ENCODE measurements at regions not wholly inside any gene's neighbourhood (a gene's known extent, or its start where the extent isn't known, plus 50 kb on each side); places are given as distances from the start of the nearest gene placed in this dataset.

DNA sequence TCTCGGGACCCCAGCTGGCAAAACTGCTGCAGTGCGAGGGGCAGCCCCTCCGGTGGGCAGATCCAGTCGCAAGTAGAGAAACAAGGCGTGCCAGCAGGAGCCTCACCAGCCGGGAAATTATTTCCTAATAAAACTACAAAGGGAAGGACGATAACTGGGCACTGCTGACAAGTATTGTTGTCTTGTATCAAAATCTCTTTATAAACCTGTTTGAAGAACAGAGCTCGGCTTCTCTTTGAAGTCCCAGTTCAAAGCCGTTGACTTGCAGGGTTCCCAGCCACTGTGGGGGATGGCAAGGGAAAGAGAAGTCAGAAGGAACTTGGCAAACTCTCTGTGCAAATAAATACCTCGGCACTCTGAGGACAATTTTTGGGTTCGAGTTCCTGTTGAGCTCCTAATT, 504.5 kb downstream of the CD83 start (continued):
- TF ChIP-seq, protein P1, sequence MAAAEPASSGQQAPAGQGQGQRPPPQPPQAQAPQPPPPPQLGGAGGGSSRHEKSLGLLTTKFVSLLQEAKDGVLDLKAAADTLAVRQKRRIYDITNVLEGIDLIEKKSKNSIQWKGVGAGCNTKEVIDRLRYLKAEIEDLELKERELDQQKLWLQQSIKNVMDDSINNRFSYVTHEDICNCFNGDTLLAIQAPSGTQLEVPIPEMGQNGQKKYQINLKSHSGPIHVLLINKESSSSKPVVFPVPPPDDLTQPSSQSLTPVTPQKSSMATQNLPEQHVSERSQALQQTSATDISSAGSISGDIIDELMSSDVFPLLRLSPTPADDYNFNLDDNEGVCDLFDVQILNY (CRISPR knock-in tag; conservative IDR thresholded peaks at IDR 0.05), result no peak
- TF ChIP-seq MAFF (IDR thresholded peaks at IDR 0.05; ENCODE audit: low read depth, low read length) (no peak), THRA (CRISPR knock-in tag; IDR thresholded peaks at IDR 0.05; ENCODE audit: borderline replicate concordance) (peak; percentile 53; the same call in 1 of the 2 replicates), ZNF12 (CRISPR knock-in tag; IDR thresholded peaks at IDR 0.05) (no peak), ZNF766 (CRISPR knock-in tag; IDR thresholded peaks at IDR 0.05; ENCODE audit: borderline replicate concordance) (no peak), THAP11 (CRISPR knock-in tag; IDR thresholded peaks at IDR 0.05) (no peak), ZSCAN12 (CRISPR knock-in tag; IDR thresholded peaks at IDR 0.05) (no peak), PHF5A (CRISPR knock-in tag; IDR thresholded peaks at IDR 0.05; ENCODE audit: low read depth, unreplicated experiment) (no peak), ATF1 (CRISPR knock-in tag; IDR thresholded peaks at IDR 0.05) (no peak), ZNF770 (CRISPR knock-in tag; IDR thresholded peaks at IDR 0.05) (no peak), GATA4 (IDR thresholded peaks at IDR 0.05; ENCODE audit: borderline replicate concordance, low read depth) (no peak), ATF5 (CRISPR knock-in tag; IDR thresholded peaks at IDR 0.05; ENCODE audit: low read depth) (no peak), ZNF124 (CRISPR knock-in tag; IDR thresholded peaks at IDR 0.05) (no peak), HIC2 (CRISPR knock-in tag; IDR thresholded peaks at IDR 0.05; ENCODE audit: low read depth) (peak; percentile 76), ZXDC (CRISPR knock-in tag; IDR thresholded peaks at IDR 0.05) (no peak), FOXO1 (CRISPR knock-in tag; IDR thresholded peaks at IDR 0.05) (peak; percentile 8; the same call in 1 of the 2 replicates)
- TF ChIP-seq, protein P2, sequence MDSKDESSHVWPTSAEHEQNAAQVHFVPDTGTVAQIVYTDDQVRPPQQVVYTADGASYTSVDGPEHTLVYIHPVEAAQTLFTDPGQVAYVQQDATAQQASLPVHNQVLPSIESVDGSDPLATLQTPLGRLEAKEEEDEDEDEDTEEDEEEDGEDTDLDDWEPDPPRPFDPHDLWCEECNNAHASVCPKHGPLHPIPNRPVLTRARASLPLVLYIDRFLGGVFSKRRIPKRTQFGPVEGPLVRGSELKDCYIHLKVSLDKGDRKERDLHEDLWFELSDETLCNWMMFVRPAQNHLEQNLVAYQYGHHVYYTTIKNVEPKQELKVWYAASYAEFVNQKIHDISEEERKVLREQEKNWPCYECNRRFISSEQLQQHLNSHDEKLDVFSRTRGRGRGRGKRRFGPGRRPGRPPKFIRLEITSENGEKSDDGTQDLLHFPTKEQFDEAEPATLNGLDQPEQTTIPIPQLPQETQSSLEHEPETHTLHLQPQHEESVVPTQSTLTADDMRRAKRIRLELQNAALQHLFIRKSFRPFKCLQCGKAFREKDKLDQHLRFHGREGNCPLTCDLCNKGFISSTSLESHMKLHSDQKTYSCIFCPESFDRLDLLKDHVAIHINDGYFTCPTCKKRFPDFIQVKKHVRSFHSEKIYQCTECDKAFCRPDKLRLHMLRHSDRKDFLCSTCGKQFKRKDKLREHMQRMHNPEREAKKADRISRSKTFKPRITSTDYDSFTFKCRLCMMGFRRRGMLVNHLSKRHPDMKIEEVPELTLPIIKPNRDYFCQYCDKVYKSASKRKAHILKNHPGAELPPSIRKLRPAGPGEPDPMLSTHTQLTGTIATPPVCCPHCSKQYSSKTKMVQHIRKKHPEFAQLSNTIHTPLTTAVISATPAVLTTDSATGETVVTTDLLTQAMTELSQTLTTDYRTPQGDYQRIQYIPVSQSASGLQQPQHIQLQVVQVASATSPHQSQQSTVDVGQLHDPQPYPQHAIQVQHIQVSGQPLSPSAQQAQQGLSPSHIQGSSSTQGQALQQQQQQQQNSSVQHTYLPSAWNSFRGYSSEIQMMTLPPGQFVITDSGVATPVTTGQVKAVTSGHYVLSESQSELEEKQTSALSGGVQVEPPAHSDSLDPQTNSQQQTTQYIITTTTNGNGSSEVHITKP (CRISPR knock-in tag; IDR thresholded peaks at IDR 0.05; ENCODE audit: low read depth), result no peak

Measured in HepG2 (cell line).